Epithelial cell of esophagus (primary cell): ENCODE measurements at regions not wholly inside any gene's neighbourhood (a gene's known extent, or its start where the extent isn't known, plus 50 kb on each side); places are given as distances from the start of the nearest gene placed in this dataset.

Experiments used
- DNase-seq: peaks from one replicate; pipeline ENCODE4 v3.0.0; 2010; ENCODE audit warnings: low read depth
- H3K4me3 ChIP-seq: 2 replicates; pipeline ENCODE4 v1.5.1; 2011; ENCODE audit warnings: mild to moderate bottlenecking, low read length, control low read depth
- CTCF ChIP-seq: IDR thresholded peaks from 2 replicates; pipeline ENCODE4 v1.5.1; 2011; ENCODE audit warnings: low read depth, mild to moderate bottlenecking, low read length, control low read depth, inconsistent platforms; ENCODE audit not compliant: insufficient read depth; ENCODE audit errors: missing control alignments

GRCh38 chr9:129439242-129439641, 181.7 kb downstream of the C9orf50 start:
- no peak overlapping the region for H3K4me3 ChIP-seq
- no peak for DNase-seq
- TF ChIP-seq CTCF = no peak

- no peak for DNase-seq
- peak overlapping the region; percentile 43 for H3K4me3 ChIP-seq
- no peak for TF ChIP-seq CTCF
Observed at GRCh38 chr9:129437626-129438323, 183.1 kb downstream of the C9orf50 start.

- TF ChIP-seq CTCF = no peak
- DNase-seq = peak; percentile 37
- peak overlapping the region; percentile 43 for H3K4me3 ChIP-seq
Observed at GRCh38 chr9:129436751-129437625, 183.9 kb downstream of the C9orf50 start.

GRCh38 chr9:129435988-129436717, 184.7 kb downstream of the C9orf50 start:
- H3K4me3 ChIP-seq = no peak overlapping the region
- no peak for DNase-seq
- TF ChIP-seq CTCF = no peak

GRCh38 chr9:129435291-129435690, 185.6 kb downstream of the C9orf50 start:
- DNase-seq = no peak
- H3K4me3 ChIP-seq = no peak overlapping the region
- TF ChIP-seq CTCF = no peak

GRCh38 chr9:129434187-129434586, 186.7 kb downstream of the C9orf50 start:
- TF ChIP-seq CTCF = no peak
- no peak overlapping the region for H3K4me3 ChIP-seq
- DNase-seq = no peak
